Central memory CD8-positive, alpha-beta T cell (primary cell): ENCODE measurements at regions not wholly inside any gene's neighbourhood (a gene's known extent, or its start where the extent isn't known, plus 50 kb on each side); places are given as distances from the start of the nearest gene placed in this dataset.

ENCODE experiments used
- ATAC-seq: fragments of 150-1000 bp; cut with Tn5 transposase; replicated peaks from 2 replicates; pipeline ENCODE4 v1.10.0; 2022; ENCODE audit warnings: mild to moderate bottlenecking, moderate FRiP score, moderate number of reproducible peaks; ENCODE audit not compliant: poor library complexity, severe bottlenecking; ENCODE audit errors: extremely low read depth
- DNase-seq, 2 donors: peaks; one replicate each; pipeline ENCODE4 v3.0.0; 2021; ENCODE audit warnings: low spot score in 2 of 2
- H3K27ac Mint-ChIP-seq: one replicate; pipeline ENCODE4 v1.8.0; 2022; ENCODE audit warnings: low read depth, mild to moderate bottlenecking, moderate library complexity, mixed read lengths
- H3K27me3 Mint-ChIP-seq: one replicate; pipeline ENCODE4 v1.8.0; 2022; ENCODE audit warnings: mixed read lengths
- H3K36me3 Mint-ChIP-seq: one replicate; pipeline ENCODE4 v1.8.0; 2022; ENCODE audit warnings: mild to moderate bottlenecking, moderate library complexity, mixed read lengths; ENCODE audit not compliant: insufficient read depth
- H3K4me1 Mint-ChIP-seq: one replicate; pipeline ENCODE4 v1.8.0; 2022; ENCODE audit warnings: mixed read lengths
- H3K4me3 Mint-ChIP-seq: one replicate; pipeline ENCODE4 v1.8.0; 2022; ENCODE audit warnings: mild to moderate bottlenecking, moderate library complexity, mixed read lengths
- H3K9me3 Mint-ChIP-seq: one replicate; pipeline ENCODE4 v1.8.0; 2022; ENCODE audit warnings: mixed read lengths

DNA sequence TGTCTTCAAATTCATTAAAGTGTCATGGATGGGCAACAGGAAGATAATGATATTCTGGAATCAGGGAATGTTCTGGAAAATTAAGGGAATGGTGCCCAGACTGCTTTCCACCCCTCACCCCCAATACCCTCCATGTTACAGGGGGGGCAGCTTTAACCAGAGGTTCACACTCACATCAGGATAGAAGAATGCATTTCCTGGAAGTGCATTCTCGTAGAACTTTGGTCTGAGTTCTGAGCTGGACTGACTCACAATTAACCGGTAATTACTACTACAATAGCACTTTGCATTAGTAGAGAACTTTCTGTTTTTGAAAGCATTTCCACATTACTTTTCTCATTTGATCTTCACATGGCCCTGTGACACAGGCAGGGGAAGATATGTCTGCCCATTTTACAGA is 52.5 kb upstream of the SHISA3 start:
- Mint-ChIP-seq H3K27me3 (peaks cover 65% of the 10 kb centered on the region), H3K4me1 (no peaks in the 10 kb centered on the region), H3K9me3 (no peaks in the 10 kb centered on the region), H3K36me3 (no peaks in the 10 kb centered on the region), H3K27ac (no peak overlapping the region), H3K4me3 (no peak overlapping the region)
- DNase-seq (no peak), ATAC-seq (no peak)

DNA sequence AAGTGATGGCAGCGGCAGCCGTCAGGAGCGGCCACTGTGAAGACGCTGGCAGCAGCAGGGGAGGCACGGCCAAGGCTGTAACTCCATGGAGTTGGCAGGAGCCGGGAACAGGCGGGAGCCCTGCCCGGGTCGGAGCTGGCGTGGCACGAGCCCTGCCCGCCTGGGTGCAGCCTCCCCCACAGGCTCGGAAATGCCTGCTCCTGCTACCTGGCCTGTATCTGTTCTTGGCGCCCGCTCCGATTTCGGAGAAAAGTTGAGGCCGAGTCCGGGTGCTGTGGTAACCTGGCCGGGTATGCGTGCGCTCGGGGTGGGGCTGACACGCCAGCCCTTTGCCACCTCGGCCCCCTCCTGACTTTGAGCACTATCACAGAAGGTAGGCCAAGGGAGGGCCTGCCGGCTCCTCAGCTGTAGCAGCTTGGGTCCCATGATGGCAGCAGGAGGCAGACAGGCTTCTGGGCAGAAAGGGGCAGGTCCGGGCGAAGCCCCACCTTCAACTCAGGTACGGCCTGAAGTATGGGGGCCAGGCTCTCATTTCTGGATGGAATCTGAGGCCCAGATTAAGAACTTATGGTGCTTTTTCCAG is 51.2 kb upstream of the SHISA3 start:
- no peaks in the 10 kb centered on the region for H3K4me1 Mint-ChIP-seq
- H3K4me3 Mint-ChIP-seq, result no peak overlapping the region
- H3K27ac Mint-ChIP-seq, result no peak overlapping the region
- no peak for ATAC-seq
- peaks cover 65% of the 10 kb centered on the region for H3K27me3 Mint-ChIP-seq
- no peaks in the 10 kb centered on the region for H3K9me3 Mint-ChIP-seq
- no peak for DNase-seq
- H3K36me3 Mint-ChIP-seq, result no peaks in the 10 kb centered on the region

DNA sequence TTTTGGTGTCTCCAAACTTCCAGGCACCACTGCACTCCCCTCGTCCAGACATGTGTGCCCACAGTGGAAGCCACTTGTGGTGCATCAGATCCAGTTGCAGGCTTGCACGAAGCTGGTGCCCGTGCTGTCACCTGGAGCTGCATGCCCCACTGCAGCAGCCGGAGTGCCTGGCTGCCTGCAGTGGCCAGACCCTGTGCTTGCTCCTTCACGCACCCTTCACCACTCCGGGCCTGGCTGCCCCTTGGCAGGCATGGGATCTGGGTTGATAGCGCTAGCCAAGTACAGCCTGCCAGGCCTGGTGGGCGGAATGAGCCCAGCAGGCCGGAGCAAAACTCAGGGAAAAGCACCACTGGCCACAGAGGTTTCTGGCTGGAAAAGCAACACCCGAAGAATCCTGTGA is 50.2 kb upstream of the SHISA3 start:
- DNase-seq (no peak), ATAC-seq (no peak)
- peaks cover 2% of the 10 kb centered on the region for H3K36me3 Mint-ChIP-seq

More for the DNA sequence above, 50.2 kb upstream of the SHISA3 start:
- no peak overlapping the region for H3K27ac Mint-ChIP-seq
- H3K4me1 Mint-ChIP-seq, result no peaks in the 10 kb centered on the region
- no peaks in the 10 kb centered on the region for H3K9me3 Mint-ChIP-seq
- no peak overlapping the region for H3K4me3 Mint-ChIP-seq
- peaks cover 64% of the 10 kb centered on the region for H3K27me3 Mint-ChIP-seq
